Osteocyte (in vitro differentiated cells): ENCODE measurements at regions not wholly inside any gene's neighbourhood (a gene's known extent, or its start where the extent isn't known, plus 50 kb on each side); places are given as distances from the start of the nearest gene placed in this dataset.
"Not testable (repeated sequence)": the region's sequence is repeated elsewhere in the genome, so short reads cannot be mapped to it uniquely, and the experiment has no call there.

Experiments used
- DNase-seq: peaks from one replicate; pipeline ENCODE4 v3.0.0; 2021; ENCODE audit warnings: mixed read lengths; ENCODE audit not compliant: unreplicated experiment; ENCODE audit errors: extremely low spot score
- H3K27ac Mint-ChIP-seq: one replicate; pipeline ENCODE4 v1.8.0; 2021; ENCODE audit warnings: mild to moderate bottlenecking, mixed read lengths; ENCODE audit not compliant: unreplicated experiment
- H3K27me3 Mint-ChIP-seq: one replicate; pipeline ENCODE4 v1.8.0; 2021; ENCODE audit warnings: mixed read lengths; ENCODE audit not compliant: unreplicated experiment
- H3K36me3 Mint-ChIP-seq: one replicate; pipeline ENCODE4 v1.8.0; 2021; ENCODE audit warnings: mixed read lengths; ENCODE audit not compliant: unreplicated experiment
- H3K4me1 Mint-ChIP-seq: one replicate; pipeline ENCODE4 v1.8.0; 2021; ENCODE audit warnings: mixed read lengths; ENCODE audit not compliant: unreplicated experiment
- H3K4me3 Mint-ChIP-seq: one replicate; pipeline ENCODE4 v1.8.0; 2021; ENCODE audit warnings: mild to moderate bottlenecking, moderate library complexity, mixed read lengths; ENCODE audit not compliant: unreplicated experiment
- H3K9me3 Mint-ChIP-seq: one replicate; pipeline ENCODE4 v1.8.0; 2021; ENCODE audit warnings: mixed read lengths; ENCODE audit not compliant: unreplicated experiment
- TF ChIP-seq, protein P1 (sequence below): fragments of 200-600 bp; sonication (generic); IDR thresholded peaks from 2 replicates; pipeline ENCODE4 v1.5.0; 2021; ENCODE audit warnings: antibody characterized with exemption, mild to moderate bottlenecking, moderate library complexity

DNA sequence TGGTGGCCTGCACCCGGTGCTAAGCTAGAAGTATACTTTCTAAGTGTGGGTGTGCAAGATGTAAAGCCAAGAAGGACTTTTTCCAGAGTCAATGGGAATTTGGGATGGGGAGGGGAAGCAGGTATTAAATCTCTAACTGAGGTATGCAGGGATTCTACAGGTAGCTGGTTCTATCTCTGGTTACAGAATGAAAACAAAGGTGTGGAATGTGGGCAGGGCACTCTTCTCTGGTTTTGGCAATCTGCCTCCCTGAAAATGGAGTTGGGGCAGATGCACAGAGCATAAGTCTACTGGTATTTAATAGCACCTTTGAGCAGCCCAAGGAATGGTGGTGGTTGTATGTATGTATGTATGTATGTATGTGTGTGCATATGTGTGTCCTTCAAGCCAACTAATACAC, 66.7 kb upstream of the PPP1R12A start:
- TF ChIP-seq, protein P1, sequence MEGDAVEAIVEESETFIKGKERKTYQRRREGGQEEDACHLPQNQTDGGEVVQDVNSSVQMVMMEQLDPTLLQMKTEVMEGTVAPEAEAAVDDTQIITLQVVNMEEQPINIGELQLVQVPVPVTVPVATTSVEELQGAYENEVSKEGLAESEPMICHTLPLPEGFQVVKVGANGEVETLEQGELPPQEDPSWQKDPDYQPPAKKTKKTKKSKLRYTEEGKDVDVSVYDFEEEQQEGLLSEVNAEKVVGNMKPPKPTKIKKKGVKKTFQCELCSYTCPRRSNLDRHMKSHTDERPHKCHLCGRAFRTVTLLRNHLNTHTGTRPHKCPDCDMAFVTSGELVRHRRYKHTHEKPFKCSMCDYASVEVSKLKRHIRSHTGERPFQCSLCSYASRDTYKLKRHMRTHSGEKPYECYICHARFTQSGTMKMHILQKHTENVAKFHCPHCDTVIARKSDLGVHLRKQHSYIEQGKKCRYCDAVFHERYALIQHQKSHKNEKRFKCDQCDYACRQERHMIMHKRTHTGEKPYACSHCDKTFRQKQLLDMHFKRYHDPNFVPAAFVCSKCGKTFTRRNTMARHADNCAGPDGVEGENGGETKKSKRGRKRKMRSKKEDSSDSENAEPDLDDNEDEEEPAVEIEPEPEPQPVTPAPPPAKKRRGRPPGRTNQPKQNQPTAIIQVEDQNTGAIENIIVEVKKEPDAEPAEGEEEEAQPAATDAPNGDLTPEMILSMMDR = no peak
- H3K36me3 Mint-ChIP-seq = no peaks in the 10 kb centered on the region
- H3K9me3 Mint-ChIP-seq = no peaks in the 10 kb centered on the region
- peaks cover 11% of the 10 kb centered on the region for H3K4me1 Mint-ChIP-seq
- no peaks in the 10 kb centered on the region for H3K27me3 Mint-ChIP-seq
- DNase-seq = no peak
- H3K4me3 Mint-ChIP-seq = no peak overlapping the region
- H3K27ac Mint-ChIP-seq = no peak overlapping the region

DNA sequence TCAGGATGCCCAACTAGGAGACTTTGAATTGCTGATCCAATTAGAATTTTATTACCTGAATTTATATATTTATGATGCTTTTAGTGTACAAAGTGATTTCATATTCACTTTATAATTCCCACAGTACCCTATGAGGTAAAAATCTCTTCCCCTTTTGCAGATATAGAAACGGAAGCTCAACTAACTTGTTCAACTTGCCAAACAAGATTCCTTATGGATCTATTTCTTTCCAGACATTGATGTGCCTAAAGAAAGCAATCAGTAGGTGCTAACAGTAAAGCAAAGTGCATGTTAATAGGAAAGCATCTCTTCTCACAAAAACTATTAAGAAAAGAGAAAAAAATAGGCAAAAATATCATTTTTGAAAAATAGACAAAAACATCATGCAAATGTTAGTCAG, 65.9 kb upstream of the PPP1R12A start:
- no peak overlapping the region for H3K4me3 Mint-ChIP-seq
- peaks cover 11% of the 10 kb centered on the region for H3K4me1 Mint-ChIP-seq
- no peaks in the 10 kb centered on the region for H3K36me3 Mint-ChIP-seq
- no peaks in the 10 kb centered on the region for H3K9me3 Mint-ChIP-seq
- H3K27me3 Mint-ChIP-seq = no peaks in the 10 kb centered on the region
- no peak for DNase-seq
- H3K27ac Mint-ChIP-seq = no peak overlapping the region
- TF ChIP-seq, protein P1 = no peak

DNA sequence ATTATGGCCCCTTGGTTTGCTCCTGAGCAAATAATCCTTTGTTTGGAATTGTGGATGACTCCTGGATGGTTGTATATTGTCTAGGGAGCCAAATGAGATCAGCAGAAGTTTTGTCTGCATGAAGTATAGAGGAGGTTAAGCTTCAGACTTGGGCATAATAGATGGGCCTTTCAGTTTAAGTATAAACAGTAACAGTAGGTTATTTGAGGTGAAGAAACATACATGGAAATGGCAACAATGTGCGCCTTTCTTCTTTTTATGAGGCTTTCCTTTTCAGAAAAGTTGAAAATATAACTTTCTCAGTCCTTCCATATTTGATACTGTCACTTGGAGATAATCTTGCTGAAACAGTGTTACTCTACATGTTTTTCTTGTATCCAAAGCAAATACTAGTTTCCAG, 63.7 kb upstream of the PPP1R12A start:
- TF ChIP-seq, protein P1 = no peak
- no peaks in the 10 kb centered on the region for H3K9me3 Mint-ChIP-seq
- H3K36me3 Mint-ChIP-seq = no peaks in the 10 kb centered on the region
- H3K27me3 Mint-ChIP-seq = no peaks in the 10 kb centered on the region
- H3K4me1 Mint-ChIP-seq = peaks cover 11% of the 10 kb centered on the region
- DNase-seq = no peak
- H3K4me3 Mint-ChIP-seq = no peak overlapping the region
- H3K27ac Mint-ChIP-seq = no peak overlapping the region

DNA sequence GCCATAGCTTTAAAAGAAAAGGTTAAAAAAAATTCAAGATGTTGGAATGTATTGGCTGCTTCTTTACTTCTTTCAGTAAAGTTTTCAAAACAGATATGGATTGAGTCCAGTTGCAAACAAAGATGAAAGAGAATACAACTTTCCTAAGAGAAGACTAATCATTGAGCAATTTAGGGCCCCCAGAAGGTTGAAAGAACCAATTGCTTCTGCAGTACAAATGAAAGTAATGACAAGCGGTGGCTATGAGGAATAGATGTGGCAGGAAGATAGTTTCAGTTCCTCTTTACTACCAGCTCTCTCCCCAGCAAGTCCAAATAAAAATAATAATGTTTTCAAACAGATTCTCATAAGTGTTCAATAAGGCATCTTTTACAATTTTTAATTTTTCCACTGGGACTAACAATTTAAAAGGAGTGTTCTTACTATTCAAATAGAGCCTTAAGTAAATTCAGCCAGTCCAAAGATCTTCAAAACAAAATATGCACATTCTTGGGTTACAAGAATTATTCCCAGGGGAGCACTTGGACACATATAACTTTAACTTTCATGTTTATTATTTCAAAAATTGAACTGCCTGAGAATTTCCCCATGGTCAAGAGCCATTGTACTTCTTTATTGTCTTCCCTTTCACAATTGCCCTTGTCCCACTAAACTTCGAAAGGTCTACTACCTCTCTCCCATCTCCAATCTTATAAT, 62.3 kb upstream of the PPP1R12A start:
- Mint-ChIP-seq H3K9me3 (no peaks in the 10 kb centered on the region), H3K36me3 (no peaks in the 10 kb centered on the region), H3K4me1 (peaks cover 11% of the 10 kb centered on the region), H3K27ac (no peak overlapping the region), H3K4me3 (no peak overlapping the region), H3K27me3 (no peaks in the 10 kb centered on the region)
- DNase-seq = no peak
- TF ChIP-seq, protein P1 = no peak

DNA sequence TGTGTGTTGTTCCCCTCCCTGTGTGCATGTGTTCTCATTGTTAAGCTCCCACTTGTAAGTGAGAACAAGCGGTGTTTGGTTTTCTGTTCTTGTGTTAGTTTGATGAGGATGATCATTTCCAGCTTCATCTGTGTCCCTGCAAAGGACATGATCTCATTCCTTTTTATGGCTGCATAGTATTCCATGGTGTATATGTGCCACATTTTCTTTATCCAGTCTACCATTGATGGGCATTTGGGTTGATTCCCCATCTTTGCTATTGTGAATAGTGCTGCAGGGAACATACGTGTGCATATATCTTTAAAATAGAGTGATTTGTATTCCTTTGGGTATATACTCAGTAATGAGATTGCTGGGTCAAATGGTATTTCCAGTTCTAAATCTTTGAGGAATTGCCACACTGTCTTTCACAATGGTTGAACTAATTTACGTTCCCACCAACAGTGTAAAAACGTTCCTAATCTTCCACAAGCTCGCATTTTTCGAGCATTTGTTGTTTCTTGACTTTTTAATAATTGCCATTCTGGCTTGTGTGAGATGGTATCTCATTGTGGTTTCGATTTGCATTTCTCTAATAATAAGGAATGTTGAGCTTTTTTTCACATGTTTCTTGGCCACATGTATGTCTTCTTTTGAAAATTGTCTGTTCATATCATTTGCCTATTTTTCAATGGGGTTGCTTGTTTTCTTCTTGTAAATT, 60.6 kb upstream of the PPP1R12A start:
- not testable (repeated sequence) for H3K27me3 Mint-ChIP-seq, H3K9me3 Mint-ChIP-seq, H3K36me3 Mint-ChIP-seq, DNase-seq, H3K27ac Mint-ChIP-seq, H3K4me3 Mint-ChIP-seq
- H3K4me1 Mint-ChIP-seq = peaks cover 13% of the 10 kb centered on the region
